ENCODE measurements at regions not wholly inside any gene's neighbourhood (a gene's known extent, or its start where the extent isn't known, plus 50 kb on each side); places are given as distances from the start of the nearest gene placed in this dataset.

GRCh38 chr2:24418166-24418841, 58.0 kb upstream of the ITSN2 start:
- TF ChIP-seq CTCF (optimal IDR thresholded peaks at IDR 0.05 in 1 of 3, IDR thresholded peaks at IDR 0.05 in 1 of 3, conservative IDR thresholded peaks at IDR 0.05 in 1 of 3; ENCODE audit: extremely low read depth in 1 of 3, insufficient read depth in 2 of 3, low read length in 3 of 3) (no peak), EZH2 (IDR thresholded peaks at IDR 0.05; ENCODE audit: low read length) (no peak)

All from keratinocyte (primary cell).